GM21381 (cell line): ENCODE measurements at regions not wholly inside any gene's neighbourhood (a gene's known extent, or its start where the extent isn't known, plus 50 kb on each side); places are given as distances from the start of the nearest gene placed in this dataset.
"Not testable (repeated sequence)": the region's sequence is repeated elsewhere in the genome, so short reads cannot be mapped to it uniquely, and the experiment has no call there.

Experiments used
- ATAC-seq: cut with Tn5 transposase; IDR thresholded peaks from one replicate; pipeline ENCODE4 v1.9.1; 2021; ENCODE audit warnings: mild to moderate bottlenecking, moderate library complexity; ENCODE audit not compliant: unreplicated experiment

DNA sequence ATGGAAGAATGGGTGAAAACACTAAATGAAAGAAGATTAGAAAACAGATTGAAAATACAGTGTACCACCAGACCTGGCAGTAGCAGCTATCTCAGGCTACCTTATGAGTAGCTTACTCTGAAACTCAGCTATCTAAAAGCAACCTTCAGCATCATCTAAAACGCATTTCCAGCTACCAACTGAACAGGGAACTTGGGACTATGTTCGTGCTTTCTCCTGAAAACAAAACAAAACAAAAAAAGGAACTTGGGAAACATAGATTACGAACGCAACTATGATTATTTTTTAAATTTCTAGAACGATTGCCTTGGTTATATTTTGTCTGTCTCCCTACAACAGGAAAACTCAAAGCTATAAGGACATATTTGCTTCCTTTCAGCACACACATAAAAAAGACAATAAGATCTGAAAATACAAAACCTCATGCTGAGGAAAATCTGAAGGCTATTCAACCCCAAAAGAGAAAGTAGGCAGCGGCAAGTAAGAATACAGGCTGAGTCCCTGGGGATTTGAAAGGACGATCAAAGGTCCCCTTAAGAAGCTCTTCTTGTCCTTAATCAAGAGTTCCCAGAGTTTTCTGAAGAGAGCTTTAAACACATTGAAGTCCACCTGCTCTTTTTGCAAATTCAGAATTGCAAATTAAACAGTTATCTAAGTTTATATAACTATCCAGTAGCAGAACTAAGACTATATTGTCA lies 53.4 kb downstream of the OR2K2 start:
- no peak for ATAC-seq

DNA sequence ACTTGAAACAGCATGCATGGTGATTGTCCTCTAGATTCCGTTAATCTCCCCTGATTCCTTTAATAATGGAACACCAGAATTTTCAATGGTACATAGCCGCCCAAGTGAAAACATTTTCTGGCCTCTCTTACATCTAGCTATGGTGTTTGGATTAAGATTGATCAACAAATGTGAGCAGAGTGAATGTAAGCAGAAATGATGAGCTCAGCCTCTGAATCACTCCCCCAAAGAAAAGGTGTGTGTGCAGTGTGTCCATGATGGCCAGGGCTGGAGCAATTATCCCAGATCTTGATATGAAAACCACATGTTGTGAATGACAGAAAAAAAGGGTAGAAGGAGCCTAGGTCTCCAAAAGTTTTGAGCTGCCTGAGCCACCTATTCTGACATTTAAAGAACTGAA lies 55.3 kb downstream of the OR2K2 start:
- ATAC-seq = no peak

DNA sequence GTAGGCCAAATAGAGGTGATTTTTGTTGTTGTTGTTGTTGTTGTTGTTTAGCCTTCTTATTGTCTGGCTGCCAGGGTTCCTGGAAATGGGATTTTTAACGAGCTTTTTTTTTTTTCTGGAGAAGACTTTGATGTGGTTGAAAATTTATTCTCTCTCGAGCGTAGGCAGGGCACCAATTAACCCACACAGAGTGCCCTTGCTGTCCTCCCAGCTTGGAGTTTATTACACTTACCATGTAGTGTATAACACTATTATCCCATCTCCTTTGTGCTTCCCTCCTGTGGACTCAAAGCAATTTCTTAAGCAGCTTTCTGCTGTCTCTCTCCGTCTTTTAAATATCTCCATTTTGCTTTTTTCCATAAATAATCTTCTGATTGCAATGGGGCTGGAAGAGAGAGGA lies 57.4 kb downstream of the OR2K2 start:
- ATAC-seq = no peak

DNA sequence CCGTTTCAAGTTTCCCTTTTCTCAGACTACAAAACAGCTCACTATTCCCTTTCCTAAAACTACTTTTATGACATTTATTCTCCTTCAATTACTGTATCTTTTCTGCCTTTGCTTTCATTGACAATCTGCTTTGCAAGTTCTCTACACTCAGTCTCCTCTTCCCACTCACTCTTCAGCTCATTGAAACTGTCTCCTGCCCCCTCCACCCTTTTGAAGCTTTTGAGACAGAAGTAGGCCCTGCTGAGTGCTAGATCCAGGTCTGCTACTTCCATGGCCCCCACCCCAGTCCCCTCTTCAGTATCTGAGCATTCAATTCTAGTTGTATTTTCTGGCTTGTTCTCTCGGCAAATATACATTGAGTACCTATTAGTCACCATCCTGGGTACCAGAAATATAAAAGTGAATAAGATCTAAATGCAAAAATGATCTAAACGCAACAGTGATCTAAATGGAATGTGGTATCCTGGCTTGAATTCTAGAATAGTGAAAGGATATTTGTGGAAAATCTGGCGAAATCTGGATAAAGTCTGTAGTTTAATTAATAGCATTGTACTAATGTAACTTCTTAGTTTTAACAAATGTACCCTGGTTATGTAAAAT lies 58.4 kb downstream of the OR2K2 start:
- no peak for ATAC-seq

DNA sequence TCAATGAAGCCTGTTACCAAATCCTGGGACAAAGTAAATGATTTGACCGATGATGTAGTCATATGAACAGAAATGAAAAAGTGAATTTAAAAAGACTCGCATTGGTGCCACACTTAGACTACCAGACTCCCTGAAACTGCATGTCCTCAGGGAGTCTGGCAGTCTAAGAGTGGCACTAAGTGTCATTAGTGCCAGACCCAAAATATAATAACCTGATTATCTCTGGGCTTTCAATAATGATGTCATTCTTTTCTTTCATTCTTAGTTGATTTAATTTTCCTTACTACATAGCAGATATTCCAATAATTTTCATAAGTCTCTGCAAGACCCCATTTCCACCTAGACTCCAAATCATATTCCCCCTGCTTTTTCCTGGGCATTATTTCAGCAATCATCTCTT lies 59.0 kb downstream of the OR2K2 start:
- ATAC-seq = no peak

DNA sequence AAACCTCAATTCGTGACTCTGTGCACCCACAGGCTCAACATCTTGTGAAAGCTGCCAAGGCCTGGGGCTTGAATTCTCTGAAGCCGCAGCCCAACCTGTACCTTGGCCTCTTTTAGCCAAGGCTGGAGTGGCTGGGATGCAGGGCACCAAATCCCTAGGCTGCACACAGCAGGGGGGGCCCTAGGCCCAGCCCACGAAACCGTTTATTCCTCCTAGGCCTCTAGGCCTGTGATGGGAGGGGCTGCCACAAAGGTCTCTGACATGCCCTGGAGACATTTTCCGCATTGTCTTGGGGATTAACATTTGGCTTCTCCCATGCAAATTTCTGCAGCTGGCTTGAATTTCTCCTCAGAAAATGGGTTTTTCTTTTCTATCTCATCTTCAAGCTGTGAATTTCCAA lies 64.0 kb downstream of the OR2K2 start:
- not testable (repeated sequence) for ATAC-seq

DNA sequence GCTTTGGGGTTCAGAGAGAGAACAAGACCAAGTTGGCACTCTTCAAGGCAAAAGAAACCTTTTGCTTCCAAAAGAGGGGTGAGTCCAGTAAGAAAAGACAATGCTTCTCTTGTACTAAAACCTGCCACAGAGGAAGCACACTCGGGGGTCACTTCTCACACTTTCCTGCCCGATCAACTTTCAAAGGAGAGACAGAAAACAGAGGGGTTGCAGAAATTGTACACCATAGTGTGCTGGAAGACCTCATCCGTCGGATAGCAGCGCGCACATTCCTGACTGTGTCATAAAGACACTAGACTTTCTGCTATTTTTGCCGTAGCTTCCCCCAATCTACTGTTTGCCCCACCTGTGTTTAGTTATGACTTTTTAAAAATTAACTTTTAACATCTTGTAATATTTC lies 66.9 kb downstream of the OR2K2 start:
- ATAC-seq = no peak

DNA sequence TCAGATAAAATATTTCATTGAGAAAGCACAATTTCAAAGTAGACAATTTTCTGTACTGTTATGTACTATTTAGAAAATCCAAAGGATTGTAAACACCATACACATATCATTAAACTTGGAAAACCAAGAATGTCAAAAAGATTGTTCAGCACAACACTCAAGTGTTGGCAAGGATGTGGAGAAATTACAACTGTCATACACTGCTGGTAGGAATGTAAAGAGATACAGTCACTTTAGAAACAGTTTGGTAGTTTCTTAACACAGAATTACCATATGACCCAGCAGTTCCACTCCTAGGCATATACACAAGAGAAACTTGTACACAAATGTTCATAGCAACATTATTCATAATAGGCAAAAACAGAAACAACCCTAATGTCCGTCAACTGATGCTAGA lies 71.2 kb downstream of the OR2K2 start:
- no peak for ATAC-seq

DNA sequence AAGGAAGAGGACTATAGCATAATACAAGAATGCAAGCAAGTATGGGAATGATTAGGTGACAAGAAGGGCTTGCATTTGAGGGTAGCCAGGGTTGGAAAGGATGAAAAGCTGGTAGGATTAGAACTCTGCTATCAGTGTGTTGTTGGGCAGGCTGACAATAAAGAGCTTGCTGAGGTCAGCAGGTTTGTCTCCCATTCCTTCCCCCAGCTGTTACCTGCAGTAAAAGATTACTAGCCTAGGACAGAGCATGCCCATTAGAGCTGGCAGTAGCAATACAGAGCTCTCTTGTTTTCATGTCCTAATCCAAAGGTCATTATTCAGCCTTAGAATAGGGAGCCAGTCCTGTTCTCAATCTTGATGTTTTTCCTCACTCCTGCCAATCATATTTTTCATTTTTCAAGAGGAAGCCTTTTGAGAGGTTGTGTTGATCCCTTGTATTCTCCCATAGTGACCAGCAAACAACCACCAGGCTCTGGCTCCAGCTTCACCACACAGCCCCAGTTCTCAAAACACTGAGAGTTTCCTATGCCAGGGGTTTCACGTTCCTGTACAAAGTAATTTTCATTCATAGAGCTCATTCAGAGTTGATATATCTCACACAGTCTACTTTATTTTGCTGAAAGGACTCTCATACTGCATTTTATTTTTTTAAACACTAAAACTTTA lies 71.7 kb downstream of the OR2K2 start:
- ATAC-seq = no peak

DNA sequence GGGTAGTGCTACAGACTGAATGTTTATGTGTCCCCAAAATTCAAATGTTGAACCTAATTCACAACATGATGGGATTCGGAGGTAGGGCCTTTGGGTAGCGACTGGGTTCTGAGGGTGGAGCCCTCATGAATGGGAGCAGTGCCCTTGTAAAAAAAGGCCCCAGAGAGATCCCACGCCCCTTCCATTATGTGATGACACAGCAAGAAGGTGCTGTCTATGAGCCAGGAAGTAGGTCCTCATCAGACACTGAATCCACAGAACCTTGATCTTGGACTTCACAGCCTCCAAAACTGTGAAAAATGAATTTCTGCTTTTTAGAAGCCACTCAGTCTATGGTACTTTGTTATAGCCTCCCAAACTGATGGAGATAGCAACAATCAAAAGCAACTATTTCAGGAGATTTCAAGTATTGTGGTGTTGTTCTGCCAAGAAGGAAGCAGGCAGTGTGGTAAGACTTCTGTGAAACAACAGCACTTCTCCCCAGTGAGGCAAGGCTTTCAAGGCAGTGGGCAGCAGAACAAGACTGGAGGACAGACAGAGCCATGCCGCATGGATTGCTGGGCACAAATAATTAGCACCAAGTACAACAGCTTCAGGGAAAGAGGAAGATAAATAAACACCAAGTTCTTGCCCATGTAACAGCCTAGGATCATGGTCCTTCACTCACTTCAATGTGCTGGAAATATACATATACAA lies 76.1 kb downstream of the OR2K2 start:
- ATAC-seq = no peak

DNA sequence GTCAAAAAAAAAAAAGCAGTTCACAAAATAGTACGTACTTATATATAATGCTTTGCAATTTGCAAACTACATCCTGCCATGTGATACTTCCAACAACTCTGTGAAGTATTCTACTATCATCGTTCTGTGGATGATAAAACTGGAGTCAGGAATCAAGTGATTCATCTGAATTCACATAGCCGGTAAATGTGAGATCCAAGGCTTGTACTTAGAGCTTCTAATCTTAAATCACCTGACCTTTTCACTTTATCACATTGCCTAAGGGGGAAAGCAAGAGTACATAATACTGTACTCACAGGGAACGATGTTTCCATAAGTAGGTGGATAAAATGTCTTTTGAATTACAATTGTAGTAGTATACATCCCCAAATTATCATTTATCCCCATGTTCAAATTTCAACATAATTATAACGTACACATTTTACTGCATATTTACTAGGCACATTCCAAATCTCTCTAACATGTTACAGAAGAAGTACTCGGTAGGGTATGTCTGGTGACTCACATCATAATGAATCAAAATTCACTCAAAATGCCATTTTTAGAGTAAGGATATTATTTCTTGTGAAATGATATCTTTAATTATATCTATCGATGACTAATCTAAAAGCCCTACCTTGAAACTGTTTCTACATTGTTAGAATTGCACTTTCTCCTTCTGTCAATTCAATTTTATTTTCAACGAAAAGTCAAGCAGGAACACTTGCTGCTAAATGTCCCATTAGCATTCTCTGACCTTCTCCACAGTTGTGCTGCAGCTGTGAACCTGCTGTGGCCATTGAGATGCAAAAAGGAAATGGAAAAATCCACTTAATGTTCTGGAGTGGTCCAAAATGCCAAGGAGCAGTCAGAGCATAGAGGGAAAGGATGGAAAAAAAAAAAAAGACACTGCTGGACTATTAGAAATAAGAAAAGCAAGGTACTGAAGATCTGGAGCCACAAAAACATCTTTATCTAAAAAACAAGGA lies 78.9 kb downstream of the OR2K2 start:
- no peak for ATAC-seq

DNA sequence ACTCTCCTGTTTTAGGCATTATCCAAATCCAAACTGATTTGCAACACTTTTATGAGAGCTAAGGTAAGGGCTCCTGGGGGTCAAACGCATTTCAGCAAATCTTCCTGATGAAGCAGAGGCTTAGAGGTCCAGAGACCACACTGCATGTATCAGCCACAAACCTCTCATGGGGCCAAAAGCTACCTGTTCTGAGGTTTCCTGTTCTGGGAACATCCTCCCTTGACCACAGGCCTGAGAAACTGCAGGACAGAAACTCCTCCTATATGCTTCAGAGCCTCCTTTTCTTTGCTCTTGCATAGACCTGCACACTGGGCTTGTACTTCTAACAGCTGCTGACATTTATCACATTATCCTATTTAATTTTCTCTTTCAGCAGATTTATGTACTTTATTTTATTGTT lies 92.6 kb downstream of the OR2K2 start:
- ATAC-seq = no peak

DNA sequence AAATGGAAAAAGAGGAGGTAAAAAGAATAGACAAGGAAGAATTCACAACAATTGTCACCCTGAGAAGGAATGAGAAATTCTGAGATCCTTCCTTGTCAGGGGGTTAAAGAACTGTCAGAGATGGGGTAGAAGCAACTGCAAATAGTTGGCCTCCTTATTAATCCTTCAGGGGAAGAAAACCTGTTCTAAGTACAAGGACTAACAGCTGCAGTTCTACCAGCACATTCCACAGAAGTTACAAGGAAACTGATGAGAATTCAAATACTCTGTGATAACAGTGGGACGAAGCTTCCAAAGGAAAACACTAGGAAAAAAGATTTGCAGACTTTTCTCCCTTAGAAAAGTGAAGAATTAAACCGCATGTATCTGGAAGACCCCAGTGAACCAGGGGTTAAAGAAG lies 93.7 kb downstream of the OR2K2 start:
- ATAC-seq = no peak

DNA sequence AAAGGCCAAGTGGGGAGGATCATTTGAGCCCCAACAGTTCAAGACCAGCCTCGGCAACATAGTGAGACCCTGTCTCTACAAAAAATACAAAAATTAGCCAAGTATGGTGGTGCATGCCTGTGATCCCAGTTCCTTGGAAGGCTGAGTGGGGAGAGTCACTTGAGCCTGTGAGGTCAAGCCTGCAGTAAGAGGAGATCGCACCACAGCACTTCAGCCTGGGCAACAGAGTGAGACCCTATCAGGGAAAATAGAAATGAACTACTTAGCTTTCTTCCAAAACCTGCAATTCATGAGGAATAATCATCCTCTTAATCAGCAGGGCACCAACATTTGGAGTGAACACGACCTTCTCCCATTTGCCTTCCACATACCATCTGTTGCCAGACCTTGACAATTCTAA lies 96.1 kb downstream of the OR2K2 start:
- ATAC-seq = no peak

DNA sequence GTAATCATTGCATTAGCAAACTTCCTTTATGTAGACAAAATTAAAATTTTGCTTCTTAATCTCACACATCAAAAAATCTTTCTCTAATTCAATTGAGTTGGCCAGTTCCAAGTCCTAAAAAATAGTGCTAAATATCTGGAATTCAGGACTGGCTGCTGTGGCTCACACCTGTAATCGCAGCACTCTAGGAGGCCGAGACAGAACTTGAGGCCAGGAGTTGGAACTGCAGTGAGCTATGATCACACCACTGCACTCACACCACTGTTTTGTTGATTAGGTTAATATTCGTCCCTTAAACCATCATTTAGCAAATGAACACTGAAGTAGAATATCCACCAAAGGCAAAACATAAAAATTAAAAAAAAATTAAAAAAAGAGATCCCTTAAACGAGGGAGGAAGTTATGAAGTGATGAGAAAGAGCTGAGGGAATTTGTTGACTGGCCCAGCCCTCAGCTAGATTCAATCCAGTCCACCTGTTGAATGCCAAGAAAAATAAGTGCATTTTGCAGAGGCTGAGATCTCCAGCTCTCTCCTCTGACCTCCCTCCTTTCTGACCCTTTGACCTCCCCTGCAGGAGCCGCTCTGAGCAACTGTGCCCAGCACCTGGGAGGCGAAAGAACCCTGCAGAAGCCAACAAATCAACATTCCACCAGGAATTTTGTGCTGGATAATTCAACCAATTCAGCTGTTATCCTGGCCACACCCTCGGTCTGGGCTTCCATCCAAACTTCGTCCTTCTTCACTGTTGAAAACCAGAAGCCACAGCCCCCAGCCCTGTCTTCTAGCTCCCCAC lies 96.8 kb downstream of the OR2K2 start:
- no peak for ATAC-seq

DNA sequence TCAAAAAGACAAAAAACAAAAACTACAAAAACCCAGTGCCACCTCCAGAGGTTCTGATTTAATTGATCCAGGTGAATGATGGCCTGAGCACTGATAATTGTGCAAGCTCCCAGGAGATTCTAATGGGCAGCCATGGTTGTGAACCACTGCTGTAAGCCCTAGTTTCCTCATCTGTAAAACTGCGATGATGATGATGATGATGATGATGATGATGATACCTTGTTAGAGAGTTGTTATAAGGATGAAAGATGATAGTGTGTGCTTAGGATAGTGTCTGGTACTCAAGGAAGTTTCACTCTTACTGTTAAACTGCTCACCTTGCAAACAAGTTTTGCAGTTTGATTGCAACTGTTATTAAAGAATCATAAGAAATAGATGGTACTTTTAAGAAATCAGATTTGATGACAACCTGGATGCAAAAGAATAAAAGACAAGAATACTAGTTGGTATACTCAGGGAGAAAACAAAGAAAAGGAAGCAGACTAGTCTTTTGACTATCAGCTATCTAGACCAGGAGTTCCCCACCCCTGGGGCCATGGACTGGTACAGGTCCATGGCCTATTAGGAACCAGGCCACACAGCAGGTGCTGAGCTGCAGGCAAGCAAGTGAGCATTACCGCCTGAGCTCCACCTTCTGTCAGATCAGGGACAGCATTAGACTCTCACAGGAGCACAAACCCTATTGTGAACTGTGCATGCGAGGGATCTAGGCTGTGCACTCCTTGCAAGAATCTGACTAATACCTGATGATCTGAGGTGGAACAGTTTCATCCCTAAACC lies 98.0 kb downstream of the OR2K2 start:
- ATAC-seq = no peak

DNA sequence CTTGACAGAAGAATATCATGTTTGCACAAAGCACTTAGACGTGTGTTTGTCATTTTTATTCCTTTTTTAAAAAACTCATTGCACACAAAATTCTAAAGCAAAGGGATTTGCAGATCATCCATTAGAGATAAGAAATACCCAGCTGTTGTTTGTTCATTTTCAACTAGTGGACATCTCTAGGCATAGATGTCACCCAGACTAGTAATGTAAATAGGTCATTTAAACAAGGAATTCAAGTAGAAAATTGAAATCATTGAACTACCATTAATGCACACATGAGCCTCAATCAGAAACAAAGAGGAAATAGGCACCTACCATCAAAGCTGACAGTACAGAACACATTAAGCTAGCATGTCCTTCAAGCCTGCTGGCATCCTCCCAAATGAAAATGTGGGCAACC lies 107.3 kb downstream of the OR2K2 start:
- no peak for ATAC-seq

DNA sequence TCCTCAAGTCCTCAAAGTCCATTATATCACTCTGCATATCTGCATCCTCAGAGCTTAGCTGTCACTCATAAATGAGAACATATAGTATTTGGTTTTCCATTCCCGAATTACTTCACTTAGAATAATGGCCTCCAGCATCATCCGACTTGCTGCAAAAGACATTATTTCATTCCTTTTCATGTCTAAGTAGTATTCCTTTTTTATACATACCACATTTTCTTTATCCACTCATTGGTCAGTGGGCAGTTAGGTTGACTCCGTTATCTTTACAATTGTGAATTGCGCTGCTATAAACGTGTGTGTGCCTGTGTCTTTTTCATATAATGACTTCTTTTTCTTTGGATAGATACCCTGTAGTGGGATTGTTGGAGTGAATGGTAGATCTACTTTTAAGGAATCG lies 117.2 kb downstream of the OR2K2 start:
- ATAC-seq = no peak

DNA sequence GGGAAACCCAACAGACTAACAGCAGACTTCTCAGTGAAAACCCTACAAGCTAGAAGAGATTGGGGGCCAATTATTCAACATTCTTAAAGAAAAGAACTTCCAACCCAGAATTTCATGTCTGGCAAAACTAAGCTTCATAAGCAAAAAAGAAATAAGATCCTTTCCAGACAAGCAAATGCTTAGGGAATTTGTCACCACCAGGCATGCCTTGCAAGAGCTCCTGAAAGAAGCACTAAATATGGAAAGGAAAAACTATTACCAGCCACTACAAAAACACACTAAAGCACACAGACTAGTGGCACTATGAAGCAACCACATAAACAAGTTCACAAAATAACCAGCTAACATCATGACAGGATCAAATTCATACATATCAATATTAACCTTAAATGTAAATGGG lies 131.1 kb downstream of the OR2K2 start:
- no peak for ATAC-seq
